GM12873 (cell line): ENCODE measurements at regions not wholly inside any gene's neighbourhood (a gene's known extent, or its start where the extent isn't known, plus 50 kb on each side); places are given as distances from the start of the nearest gene placed in this dataset.

Source experiments
- CTCF ChIP-seq: IDR thresholded peaks from 2 replicates; pipeline ENCODE4 v1.5.1; 2012; ENCODE audit warnings: low read depth, mild to moderate bottlenecking, moderate library complexity, low read length, control low read depth; ENCODE audit not compliant: insufficient read depth; ENCODE audit errors: missing control alignments

DNA sequence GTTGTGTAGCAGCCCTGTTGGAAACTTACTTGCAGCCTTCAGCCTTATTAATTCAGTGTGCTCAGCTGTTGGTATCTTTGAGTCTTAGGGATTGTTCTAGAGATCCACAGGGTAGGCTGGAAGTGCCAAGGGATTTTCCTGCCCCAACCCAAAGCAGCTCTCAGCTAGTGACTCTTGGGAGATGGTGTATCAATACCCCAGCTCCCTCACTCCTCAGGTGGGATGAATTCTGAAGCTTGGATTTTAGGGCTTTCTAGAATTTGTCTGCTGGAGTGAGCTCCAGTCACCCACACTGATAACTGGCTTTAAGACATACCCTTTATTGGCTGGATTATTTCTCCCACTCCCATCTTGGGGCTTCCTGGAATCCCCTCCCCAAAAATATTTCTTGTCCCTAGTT, 493.0 kb downstream of the MN1 start:
- TF ChIP-seq CTCF: no peak

DNA sequence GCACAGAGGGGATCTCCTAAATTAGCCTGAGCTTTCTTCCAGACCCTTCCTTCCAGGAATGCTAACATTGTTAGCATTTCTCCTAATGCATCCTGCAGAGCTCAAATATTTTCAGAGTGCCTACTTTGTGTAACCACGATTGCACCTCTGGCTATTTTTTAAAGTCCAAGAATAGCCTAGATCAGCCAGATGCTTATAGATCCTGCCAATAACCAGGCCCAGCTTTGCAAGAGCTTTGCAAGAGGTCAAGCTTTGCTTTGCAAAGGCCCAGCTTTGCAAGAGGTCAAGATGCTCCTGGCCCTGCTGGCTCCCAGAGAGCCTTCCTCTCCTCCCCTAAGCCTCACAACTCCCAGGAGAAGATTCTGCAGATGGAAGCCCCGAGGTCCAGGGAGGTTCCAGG, 491.9 kb downstream of the MN1 start:
- TF ChIP-seq CTCF: no peak

GRCh38 chr22:27310966-27311697, 490.4 kb downstream of the MN1 start:
- no peak for TF ChIP-seq CTCF

DNA sequence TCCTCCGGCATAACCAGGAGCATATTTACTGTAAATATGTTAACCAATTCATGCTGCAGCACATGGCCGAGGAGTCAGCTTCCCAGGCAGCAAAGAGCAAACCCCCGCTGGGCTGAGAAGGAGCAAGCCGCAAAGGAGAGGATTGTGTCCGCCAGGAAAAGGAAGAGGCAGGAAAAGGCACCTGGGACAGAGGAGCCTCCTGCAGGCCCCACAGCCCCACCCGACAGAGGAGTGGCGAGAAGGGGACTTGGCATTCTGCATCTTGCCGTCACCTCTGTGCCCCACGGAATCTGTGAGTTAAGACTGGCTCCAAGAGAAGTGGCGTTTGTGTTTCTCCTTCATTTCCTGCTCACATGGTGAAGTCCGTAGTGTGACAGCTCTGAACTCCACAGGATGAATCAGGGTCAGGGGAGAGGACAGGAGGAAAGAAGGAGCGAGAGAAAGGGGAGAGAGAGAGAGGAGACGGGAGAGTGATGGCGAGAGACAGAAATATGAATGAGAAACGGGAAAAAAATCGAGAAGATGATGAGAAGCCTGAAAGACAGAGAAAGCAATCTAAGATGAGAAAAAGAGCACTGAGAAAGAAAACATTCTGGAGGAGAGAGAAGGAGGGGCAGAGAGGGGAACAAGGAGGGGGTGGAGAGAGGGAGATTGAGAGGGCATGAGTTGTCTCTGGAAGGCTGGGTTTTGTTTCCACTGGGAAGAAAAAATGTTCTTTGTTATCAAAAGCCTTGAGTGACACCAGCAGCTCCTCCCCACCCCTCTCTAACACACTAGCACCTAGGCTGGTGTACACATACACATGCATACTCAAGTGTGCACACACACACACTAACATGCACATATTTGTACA, 489.6 kb downstream of the MN1 start:
- no peak for TF ChIP-seq CTCF

DNA sequence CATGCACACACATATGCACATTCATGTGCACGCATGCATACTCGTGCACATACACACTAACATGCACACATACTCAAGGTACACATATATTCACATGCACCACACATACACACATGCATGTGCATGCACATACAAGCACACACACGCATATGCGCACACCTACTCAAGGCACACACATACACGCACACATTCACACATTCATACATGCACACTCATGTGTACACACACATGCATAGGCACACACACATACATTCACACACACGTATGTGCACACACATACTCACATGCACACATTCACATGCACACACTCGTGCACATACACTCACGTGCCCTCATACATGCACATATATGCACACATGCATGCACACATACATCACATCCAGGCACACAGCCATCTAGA, 489.0 kb downstream of the MN1 start:
- TF ChIP-seq CTCF: no peak

DNA sequence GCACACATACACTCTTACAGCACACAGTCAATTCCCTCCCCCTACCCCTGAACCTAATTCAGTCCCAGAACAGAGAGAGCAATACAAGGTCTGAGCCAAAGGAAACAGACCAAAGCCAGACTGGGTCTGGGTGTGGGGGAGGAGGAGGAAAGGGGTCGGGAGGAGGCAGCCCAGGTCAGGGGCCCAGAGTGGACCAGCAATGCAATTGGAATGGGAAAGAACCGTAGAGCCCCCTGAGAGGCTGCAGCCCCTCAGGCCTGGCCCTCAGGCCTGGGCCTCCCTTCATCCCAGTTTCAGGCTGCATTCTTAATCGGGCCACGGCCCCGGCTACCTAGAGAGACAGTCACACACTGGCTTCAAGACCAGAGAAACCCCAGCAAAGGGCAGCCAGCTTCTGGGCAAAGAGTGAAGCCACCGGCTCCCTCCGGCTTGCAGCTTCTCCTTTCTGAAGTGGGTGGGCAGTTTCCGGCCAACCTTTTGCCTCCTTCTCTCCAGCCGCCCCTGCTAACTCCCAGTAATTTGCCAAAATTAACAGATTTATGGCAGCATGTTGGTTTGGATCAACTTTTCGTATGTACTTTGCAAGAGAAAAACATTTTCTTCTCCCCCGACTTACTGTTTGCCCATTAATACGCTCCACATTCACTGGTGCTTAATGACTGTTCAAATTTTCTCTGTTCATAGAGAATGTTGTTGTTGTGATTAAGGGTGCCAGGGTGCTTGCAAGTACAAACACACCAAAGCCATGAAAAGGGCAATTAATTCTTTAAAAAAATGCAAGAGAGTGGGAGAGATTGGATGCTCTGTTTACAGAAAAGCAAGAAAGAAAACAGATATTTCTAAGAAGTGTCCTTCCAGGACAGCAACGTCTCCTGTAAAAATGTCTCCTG, 488.3 kb downstream of the MN1 start:
- no peak for TF ChIP-seq CTCF
